Caco-2 (cell line): ENCODE measurements at regions not wholly inside any gene's neighbourhood (a gene's known extent, or its start where the extent isn't known, plus 50 kb on each side); places are given as distances from the start of the nearest gene placed in this dataset.
"Not testable (repeated sequence)": the region's sequence is repeated elsewhere in the genome, so short reads cannot be mapped to it uniquely, and the experiment has no call there.

Experiments used
- BruUV-seq: library from RNA; stranded (reverse); fragments of 400-500 nt; replicated peaks from 2 replicates; lab custom pipeline; 2021; lab: Mats Ljungman, UMichigan
- CTCF ChIA-PET: fragments of 300-600 bp; sonication (Branson Sonifier 250); formaldehyde crosslinking; loops from one replicate; lab custom pipeline; 2022; ENCODE audit warnings: antibody characterized with exemption; lab: Charles Lee
- POLR2A ChIA-PET: fragments of 300-600 bp; sonication (Branson Sonifier 250); formaldehyde crosslinking; loops from one replicate; lab custom pipeline; 2022; ENCODE audit warnings: antibody characterized with exemption; lab: Charles Lee
- DNase-seq, 2 experiments: peaks; one replicate each; pipeline versions ENCODE4 v3.0.0 to v3.0.0-alpha.2; 2020 to 2022
- H3K27me3 ChIP-seq: replicated peaks from 2 replicates; pipeline ENCODE4 v1.6.0; 2011; ENCODE audit warnings: low read length; ENCODE audit not compliant: control insufficient read depth, insufficient read depth
- H3K36me3 ChIP-seq: 2 replicates; pipeline ENCODE4 v1.5.1; 2011; ENCODE audit warnings: low read length; ENCODE audit not compliant: control insufficient read depth, insufficient read depth
- H3K4me1 ChIP-seq: fragments of 250-450 bp; sonication (Bioruptor Pico); 2 replicates; pipeline ENCODE4 v1.5.1; 2020; ENCODE audit warnings: mild to moderate bottlenecking
- H3K4me3 ChIP-seq: 2 replicates; pipeline ENCODE4 v1.5.1; 2011; ENCODE audit warnings: low read depth, mild to moderate bottlenecking, control low read depth, low read length
- H3K9me3 ChIP-seq: fragments of 250-450 bp; sonication (Bioruptor Pico); 2 replicates; pipeline ENCODE4 v1.5.1; 2020; ENCODE audit warnings: mild to moderate bottlenecking, moderate library complexity
- H3K27ac Mint-ChIP-seq: one replicate; pipeline ENCODE4 v1.8.0; 2022; ENCODE audit warnings: mixed read lengths; ENCODE audit not compliant: unreplicated experiment
- H3K27me3 Mint-ChIP-seq: one replicate; pipeline ENCODE4 v1.8.0; 2022; ENCODE audit warnings: mixed read lengths; ENCODE audit not compliant: insufficient read depth, unreplicated experiment
- H3K36me3 Mint-ChIP-seq: one replicate; pipeline ENCODE4 v1.8.0; 2022; ENCODE audit warnings: mild to moderate bottlenecking, mixed read lengths; ENCODE audit not compliant: insufficient read depth, unreplicated experiment
- H3K4me1 Mint-ChIP-seq: one replicate; pipeline ENCODE4 v1.8.0; 2022; ENCODE audit warnings: low read depth, mixed read lengths; ENCODE audit not compliant: unreplicated experiment
- H3K4me3 Mint-ChIP-seq: one replicate; pipeline ENCODE4 v1.8.0; 2022; ENCODE audit warnings: mild to moderate bottlenecking, moderate library complexity, mixed read lengths; ENCODE audit not compliant: unreplicated experiment
- H3K9me3 Mint-ChIP-seq: one replicate; pipeline ENCODE4 v1.8.0; 2022; ENCODE audit warnings: mixed read lengths; ENCODE audit not compliant: unreplicated experiment
- intact Hi-C: fragments of 100-400 bp; cut with micrococcal nuclease; formaldehyde crosslinking; loops from one replicate; pipeline ENCODE4 v1.10.0; 2022; ENCODE audit not compliant: unreplicated experiment
- TF ChIP-seq, protein P1 (sequence below), 2 experiments: fragments of 200-600 bp in 1 of 2; IDR thresholded peaks; 1 replicate in 1 of 2; 2 replicates in 1 of 2; pipeline versions ENCODE4 v1.5.1 to v1.8.0; 2011 to 2022; ENCODE audit warnings: antibody characterized with exemption in 1 of 2, control low read depth in 1 of 2, inconsistent platforms in 1 of 2, low read depth in 1 of 2, low read length in 1 of 2, mild to moderate bottlenecking in 1 of 2, moderate library complexity in 1 of 2; ENCODE audit not compliant: insufficient read depth in 1 of 2, severe bottlenecking in 1 of 2, unreplicated experiment in 1 of 2

DNA sequence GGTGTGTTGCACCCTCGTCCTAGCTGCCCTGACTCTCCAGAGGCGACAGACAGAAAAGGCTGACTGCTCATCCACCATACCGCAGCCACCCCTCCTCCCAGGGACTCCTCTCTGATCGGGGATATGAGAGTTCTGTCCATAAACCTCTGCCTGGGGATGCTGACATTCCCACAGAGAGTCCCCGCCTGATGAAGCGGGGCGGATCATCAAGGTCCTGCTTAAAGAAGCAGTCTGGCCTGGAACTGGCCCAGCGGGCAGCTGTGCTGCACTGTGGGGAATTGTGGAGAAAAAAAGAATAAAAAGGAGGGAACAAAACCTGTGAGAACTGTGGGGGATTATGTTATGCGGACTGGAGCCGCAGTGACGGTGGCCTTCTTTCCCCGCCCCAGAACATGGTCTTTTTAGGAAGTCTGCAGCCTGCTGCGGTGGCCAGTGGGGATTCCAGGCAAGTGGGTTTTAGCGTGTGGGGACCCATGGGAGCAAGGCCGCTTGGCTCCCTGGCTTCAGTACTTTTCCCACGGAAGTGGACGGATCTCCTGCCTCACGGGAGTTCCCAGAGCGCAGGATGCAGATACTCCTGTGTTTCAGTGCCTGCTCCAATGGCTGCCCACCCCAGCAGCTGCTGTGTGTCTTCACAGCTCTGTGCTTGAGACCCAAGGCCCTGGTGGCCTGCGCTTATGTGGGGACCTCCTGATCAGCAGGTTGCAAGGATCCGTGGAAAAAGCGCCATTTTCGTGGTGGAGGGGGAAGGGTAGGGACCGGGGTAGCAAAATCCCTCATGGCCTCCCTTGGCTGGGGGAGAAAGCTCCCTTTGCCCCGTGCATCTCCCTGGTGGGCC is 1456.2 kb upstream of the SLC10A2 start:
- H3K36me3 Mint-ChIP-seq: peaks cover 5% of the 10 kb centered on the region
- no peak overlapping the region for H3K4me3 ChIP-seq
- no peaks in the 10 kb centered on the region for H3K4me1 Mint-ChIP-seq
- peaks cover 9% of the 10 kb centered on the region for H3K27me3 Mint-ChIP-seq
- H3K36me3 ChIP-seq: no peaks in the 10 kb centered on the region
- no peaks in the 10 kb centered on the region for H3K9me3 ChIP-seq
- ChIA-PET CTCF (no interaction called here), POLR2A (no interaction called here)
- TF ChIP-seq, protein P1, sequence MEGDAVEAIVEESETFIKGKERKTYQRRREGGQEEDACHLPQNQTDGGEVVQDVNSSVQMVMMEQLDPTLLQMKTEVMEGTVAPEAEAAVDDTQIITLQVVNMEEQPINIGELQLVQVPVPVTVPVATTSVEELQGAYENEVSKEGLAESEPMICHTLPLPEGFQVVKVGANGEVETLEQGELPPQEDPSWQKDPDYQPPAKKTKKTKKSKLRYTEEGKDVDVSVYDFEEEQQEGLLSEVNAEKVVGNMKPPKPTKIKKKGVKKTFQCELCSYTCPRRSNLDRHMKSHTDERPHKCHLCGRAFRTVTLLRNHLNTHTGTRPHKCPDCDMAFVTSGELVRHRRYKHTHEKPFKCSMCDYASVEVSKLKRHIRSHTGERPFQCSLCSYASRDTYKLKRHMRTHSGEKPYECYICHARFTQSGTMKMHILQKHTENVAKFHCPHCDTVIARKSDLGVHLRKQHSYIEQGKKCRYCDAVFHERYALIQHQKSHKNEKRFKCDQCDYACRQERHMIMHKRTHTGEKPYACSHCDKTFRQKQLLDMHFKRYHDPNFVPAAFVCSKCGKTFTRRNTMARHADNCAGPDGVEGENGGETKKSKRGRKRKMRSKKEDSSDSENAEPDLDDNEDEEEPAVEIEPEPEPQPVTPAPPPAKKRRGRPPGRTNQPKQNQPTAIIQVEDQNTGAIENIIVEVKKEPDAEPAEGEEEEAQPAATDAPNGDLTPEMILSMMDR (IDR thresholded peaks at IDR 0.05; ENCODE audit: insufficient read depth in 1 of 2, low read depth in 1 of 2, low read length in 1 of 2, severe bottlenecking in 1 of 2, unreplicated experiment in 1 of 2): no peak
- H3K4me1 ChIP-seq: no peaks in the 10 kb centered on the region
- BruUV-seq: no TSS peak
- DNase-seq: no peak
- H3K27ac Mint-ChIP-seq: no peak overlapping the region
- no peaks in the 10 kb centered on the region for H3K27me3 ChIP-seq
- peaks cover 25% of the 10 kb centered on the region for H3K9me3 Mint-ChIP-seq
- H3K4me3 Mint-ChIP-seq: no peak overlapping the region
- intact Hi-C loops: no loop called here

DNA sequence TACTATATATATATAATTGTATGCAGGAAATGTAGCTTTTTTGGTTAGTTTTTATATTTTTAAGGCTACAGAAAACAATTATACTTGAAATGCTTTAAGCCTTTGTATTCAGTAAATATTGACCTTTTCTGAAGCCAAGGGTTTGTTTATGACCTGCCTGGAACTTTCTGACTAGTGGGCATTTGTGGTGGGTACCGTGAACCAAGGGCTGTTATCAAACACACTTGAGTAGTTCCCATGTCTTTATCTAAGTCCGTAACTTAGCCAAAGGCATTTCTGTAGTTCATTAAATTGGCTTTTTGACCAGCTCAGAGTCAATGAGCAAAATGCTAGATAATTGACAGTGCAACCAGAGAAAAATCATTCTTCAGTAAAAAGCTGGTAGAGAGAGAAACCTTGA is 1444.2 kb upstream of the SLC10A2 start:
- Histone ChIP-seq H3K4me1 (no peaks in the 10 kb centered on the region), H3K27me3 (no peaks in the 10 kb centered on the region), H3K4me3 (no peak overlapping the region), H3K36me3 (no peaks in the 10 kb centered on the region), H3K9me3 (no peaks in the 10 kb centered on the region)
- CTCF ChIA-PET: no interaction called here
- BruUV-seq: no TSS peak
- Mint-ChIP-seq H3K4me1 (no peaks in the 10 kb centered on the region), H3K27me3 (no peaks in the 10 kb centered on the region), H3K36me3 (no peaks in the 10 kb centered on the region), H3K9me3 (no peaks in the 10 kb centered on the region), H3K4me3 (no peak overlapping the region), H3K27ac (no peak overlapping the region)
- POLR2A ChIA-PET: no interaction called here
- intact Hi-C loops: no loop called here
- no peak for DNase-seq
- TF ChIP-seq, protein P1 (IDR thresholded peaks at IDR 0.05; ENCODE audit: insufficient read depth in 1 of 2, low read depth in 1 of 2, low read length in 1 of 2, severe bottlenecking in 1 of 2, unreplicated experiment in 1 of 2): no peak

DNA sequence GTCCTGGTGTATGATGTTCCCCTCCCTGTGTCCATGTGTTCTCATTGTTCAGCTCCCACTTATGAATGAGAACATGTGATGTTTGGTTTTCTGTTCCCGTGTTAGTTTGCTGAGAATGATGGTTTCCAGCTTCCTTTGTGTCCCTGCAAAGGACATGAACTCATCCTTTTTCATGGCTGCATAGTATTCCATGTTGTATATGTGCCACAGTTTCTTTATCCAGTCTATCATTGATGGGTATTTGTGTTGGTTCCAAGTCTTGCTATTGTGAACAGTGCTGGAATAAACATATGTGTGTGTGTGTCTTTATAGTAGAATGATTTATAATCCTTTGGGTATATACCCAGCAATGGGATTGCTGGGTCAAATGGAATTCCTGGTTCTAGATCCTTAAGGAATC is 1427.3 kb upstream of the SLC10A2 start:
- H3K4me1 ChIP-seq, H3K9me3 ChIP-seq, H3K4me3 ChIP-seq, H3K36me3 ChIP-seq, DNase-seq, H3K36me3 Mint-ChIP-seq, POLR2A ChIA-PET, H3K4me3 Mint-ChIP-seq, H3K4me1 Mint-ChIP-seq, H3K27ac Mint-ChIP-seq, H3K9me3 Mint-ChIP-seq, H3K27me3 Mint-ChIP-seq, BruUV-seq, intact Hi-C loops, CTCF ChIA-PET, H3K27me3 ChIP-seq: not testable (repeated sequence)
